ENCODE measurements at regions not wholly inside any gene's neighbourhood (a gene's known extent, or its start where the extent isn't known, plus 50 kb on each side); places are given as distances from the start of the nearest gene placed in this dataset.

DNA sequence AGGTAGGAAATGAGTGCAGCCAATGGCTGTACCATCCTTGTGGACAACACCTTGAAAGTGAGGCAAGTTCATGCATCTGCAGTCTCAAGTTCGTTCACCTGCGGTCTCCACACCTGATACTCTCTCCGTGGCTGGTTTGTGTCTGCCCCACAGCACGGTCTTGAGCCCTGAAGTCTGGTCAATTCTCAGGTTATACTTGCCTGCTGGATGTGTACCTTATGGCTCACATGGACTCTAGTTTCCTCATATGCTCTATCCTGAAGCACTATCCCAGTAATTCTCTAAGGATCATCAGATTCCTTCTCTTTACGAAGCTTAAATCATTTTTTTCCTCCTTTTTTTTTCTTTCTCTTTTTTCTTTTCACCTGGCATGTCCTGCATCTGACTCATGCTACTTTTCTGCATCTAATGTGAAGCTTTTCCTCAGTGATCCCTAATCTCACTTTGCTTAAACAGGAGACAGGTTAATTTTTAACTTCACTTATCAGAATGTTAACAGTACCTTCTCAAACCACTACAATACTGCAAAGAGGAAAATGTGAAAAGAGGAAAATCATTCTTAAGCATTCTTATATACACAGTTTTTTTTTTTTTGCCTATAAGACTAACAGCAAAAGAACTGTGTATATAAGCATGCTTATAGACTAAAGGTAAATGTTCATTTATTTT lies 511.2 kb downstream of the SOX11 start:
- H3K27ac ChIP-seq = no peak overlapping the region
- no peak for TF ChIP-seq ZFX (IDR thresholded peaks at IDR 0.05)
- TF ChIP-seq, protein P1, sequence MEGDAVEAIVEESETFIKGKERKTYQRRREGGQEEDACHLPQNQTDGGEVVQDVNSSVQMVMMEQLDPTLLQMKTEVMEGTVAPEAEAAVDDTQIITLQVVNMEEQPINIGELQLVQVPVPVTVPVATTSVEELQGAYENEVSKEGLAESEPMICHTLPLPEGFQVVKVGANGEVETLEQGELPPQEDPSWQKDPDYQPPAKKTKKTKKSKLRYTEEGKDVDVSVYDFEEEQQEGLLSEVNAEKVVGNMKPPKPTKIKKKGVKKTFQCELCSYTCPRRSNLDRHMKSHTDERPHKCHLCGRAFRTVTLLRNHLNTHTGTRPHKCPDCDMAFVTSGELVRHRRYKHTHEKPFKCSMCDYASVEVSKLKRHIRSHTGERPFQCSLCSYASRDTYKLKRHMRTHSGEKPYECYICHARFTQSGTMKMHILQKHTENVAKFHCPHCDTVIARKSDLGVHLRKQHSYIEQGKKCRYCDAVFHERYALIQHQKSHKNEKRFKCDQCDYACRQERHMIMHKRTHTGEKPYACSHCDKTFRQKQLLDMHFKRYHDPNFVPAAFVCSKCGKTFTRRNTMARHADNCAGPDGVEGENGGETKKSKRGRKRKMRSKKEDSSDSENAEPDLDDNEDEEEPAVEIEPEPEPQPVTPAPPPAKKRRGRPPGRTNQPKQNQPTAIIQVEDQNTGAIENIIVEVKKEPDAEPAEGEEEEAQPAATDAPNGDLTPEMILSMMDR (conservative IDR thresholded peaks at IDR 0.05) = no peak

DNA sequence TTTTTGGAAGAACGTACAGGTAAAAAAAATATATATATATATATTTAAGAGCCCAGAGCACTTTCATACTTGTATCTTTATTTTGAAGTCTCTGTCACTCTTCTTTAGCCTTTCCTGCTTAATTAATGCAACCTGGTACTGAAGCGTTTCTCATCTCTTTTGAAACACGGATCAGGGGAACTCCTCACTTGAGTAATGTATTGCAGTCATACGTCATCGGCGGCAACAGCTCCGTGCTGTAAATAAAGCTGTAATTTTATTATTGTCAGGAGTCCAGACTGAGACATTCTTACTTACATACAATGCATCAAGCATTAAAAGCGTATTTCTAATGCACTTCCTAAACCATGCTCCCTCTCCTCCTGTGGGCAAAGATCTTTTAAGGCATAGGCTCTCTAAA lies 514.7 kb downstream of the SOX11 start:
- TF ChIP-seq ZFX (IDR thresholded peaks at IDR 0.05) = no peak
- TF ChIP-seq, protein P1 (conservative IDR thresholded peaks at IDR 0.05) = no peak

DNA sequence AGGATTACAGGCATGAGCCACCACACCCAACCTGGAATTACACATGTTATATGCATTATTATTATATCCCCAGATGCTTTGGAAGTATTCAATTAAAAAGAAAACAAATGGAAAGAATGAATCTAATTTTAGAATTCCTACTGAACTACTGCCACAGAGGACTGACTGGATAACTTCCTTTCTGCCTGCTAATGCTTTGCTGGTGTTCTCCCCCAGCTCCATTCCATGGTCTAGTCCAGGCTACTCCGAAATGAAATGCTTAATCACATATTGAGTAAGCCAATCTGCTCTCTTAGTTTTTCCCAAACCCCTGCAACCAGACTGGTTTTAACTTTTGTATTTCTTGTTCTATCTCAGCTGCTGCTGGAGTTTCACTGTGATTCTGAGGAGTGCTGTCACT lies 519.1 kb downstream of the SOX11 start:
- no peak overlapping the region for H3K27ac ChIP-seq
- TF ChIP-seq ZFX (IDR thresholded peaks at IDR 0.05) = no peak

More for the DNA sequence above, 514.7 kb downstream of the SOX11 start:
- no peak overlapping the region for H3K27ac ChIP-seq

DNA sequence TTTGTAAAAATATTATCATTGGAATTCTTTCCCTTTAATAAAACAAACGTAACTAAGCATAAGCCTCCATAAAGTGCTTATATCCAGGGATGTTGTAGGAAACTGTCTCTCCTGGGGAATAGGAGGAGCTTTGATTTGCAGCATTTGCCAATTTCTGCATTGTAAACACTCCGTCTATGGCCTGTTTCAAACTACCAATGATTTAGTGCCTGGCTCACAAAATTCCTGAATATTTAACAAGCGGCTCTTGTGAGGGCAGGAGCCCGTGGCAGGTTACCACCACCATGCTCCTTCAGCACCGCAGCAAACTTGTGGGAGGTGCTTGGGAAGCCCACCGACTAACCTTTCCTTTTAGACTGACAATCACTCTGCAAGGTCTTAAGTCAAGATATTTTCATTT lies 520.3 kb downstream of the SOX11 start:
- H3K27ac ChIP-seq = peak overlapping the region; percentile 8; the same call in 1 of the 2 replicates
- TF ChIP-seq ZFX (IDR thresholded peaks at IDR 0.05) = no peak
- TF ChIP-seq, protein P1 (conservative IDR thresholded peaks at IDR 0.05) = no peak

DNA sequence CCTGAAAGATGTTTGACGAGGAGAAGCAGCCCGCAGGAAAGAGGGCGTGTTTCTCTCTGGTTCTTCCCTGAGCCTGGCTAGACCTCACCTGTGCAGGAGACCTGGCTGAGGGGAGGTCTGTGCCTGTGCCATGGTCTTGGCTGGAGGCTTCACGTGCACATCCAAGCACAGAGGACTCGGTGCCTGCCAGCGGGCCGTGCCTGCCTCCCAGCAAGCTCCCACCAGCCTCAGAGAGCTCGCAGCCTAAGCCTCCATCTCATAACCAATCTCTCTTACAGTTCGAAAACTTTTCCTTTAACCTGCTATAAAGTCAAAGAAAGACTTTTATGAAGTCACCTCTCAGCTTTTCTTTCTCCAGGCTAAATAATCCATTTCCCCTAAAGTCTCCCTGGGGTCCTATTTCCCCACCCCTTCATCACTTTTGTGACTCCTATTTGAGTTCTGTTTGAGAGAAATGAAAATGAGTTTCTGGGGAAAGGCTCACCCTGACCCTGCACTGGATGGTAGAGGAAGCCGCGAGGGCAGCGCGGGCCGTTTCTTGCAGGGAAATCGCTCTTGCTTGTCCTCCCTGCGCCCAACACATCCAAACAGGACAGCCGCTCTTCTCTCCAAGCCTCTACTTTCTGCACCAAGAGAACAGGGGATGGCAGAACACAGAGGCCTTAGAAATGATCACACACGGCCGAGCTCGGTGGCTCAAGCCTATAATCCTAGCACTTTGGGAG lies 521.0 kb downstream of the SOX11 start:
- TF ChIP-seq ZFX (IDR thresholded peaks at IDR 0.05) = no peak
- TF ChIP-seq, protein P1 (conservative IDR thresholded peaks at IDR 0.05) = no peak
- peak overlapping the region; percentile 8; the same call in 1 of the 2 replicates for H3K27ac ChIP-seq

DNA sequence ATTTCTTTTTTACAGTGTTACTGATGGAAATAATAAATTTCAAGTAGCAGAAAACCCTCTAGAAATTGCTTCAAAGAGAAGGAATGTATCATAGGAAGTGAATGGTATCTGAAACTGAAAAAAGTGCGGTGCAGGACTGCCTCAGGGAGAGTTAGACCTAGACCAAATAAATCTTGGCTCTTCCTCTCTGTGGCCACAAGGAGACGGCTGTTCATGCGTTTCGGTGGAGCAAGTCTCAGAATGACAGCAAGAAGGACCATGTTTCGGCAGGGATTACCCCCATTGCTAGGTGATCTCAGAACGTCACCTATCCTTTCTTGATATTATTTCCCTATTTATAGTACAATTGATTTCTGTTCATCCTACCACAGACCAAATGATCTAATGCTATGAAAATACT lies 522.3 kb downstream of the SOX11 start:
- TF ChIP-seq ZFX (IDR thresholded peaks at IDR 0.05) = no peak
- TF ChIP-seq, protein P1 (conservative IDR thresholded peaks at IDR 0.05) = no peak
- H3K27ac ChIP-seq = no peak overlapping the region

DNA sequence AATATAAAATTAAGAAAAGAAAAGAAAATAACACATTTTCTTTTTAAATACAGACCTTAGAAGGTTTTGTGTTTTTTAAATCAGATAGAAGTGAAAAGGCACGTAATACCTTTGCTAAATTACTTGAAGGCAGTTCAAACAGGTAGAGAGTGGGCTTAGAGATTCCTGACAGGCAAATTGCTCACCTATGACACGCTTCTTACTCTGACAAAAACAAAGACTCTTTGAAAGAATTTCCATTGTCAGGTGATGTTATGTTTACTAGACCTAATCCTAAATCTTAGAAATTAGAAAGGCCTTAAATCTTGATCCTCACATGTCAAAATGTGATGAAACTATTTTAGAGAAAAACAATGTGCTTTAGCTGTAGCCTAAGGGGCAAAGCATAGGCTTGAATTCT lies 522.9 kb downstream of the SOX11 start:
- no peak overlapping the region for H3K27ac ChIP-seq
- no peak for TF ChIP-seq ZFX (IDR thresholded peaks at IDR 0.05)
- TF ChIP-seq, protein P1 (conservative IDR thresholded peaks at IDR 0.05) = no peak
